Skeletal muscle tissue (tissue), 3 donors: ENCODE measurements at regions not wholly inside any gene's neighbourhood (a gene's known extent, or its start where the extent isn't known, plus 50 kb on each side); places are given as distances from the start of the nearest gene placed in this dataset.

Experiments
- H3K27ac ChIP-seq: one replicate; pipeline ENCODE4 v1.7.0; 2013; ENCODE audit warnings: mild to moderate bottlenecking, low read depth, low read length, inconsistent platforms
- H3K27me3 ChIP-seq, 3 donors: one replicate each; pipeline ENCODE4 v1.7.0; 2013; ENCODE audit warnings: low read length in 3 of 3; ENCODE audit not compliant: control insufficient read depth in 3 of 3, insufficient read depth in 3 of 3
- H3K36me3 ChIP-seq, 3 donors: one replicate each; pipeline ENCODE4 v1.7.0; 2013; ENCODE audit warnings: low read length in 3 of 3; ENCODE audit not compliant: control insufficient read depth in 3 of 3, insufficient read depth in 3 of 3
- H3K4me1 ChIP-seq, 3 donors: one replicate each; pipeline ENCODE4 v1.7.0; 2013; ENCODE audit warnings: low read length in 3 of 3, mild to moderate bottlenecking in 3 of 3; ENCODE audit not compliant: control insufficient read depth in 3 of 3, insufficient read depth in 3 of 3
- H3K4me3 ChIP-seq, 3 donors: one replicate each; pipeline ENCODE4 v1.7.0; 2013; ENCODE audit warnings: low read length in 3 of 3
- H3K9ac ChIP-seq, 3 donors: one replicate each; pipeline ENCODE4 v1.7.0; 2013; ENCODE audit warnings: low read length in 3 of 3, mild to moderate bottlenecking in 3 of 3, moderate library complexity in 2 of 3, low read depth in 1 of 3
- H3K9me3 ChIP-seq, 3 donors: one replicate each; pipeline ENCODE4 v1.7.0; 2013; ENCODE audit warnings: low read length in 3 of 3; ENCODE audit not compliant: control insufficient read depth in 3 of 3
- donor health status: Osteomylitis.

GRCh38 chr5:89572696-89573095 is 689.7 kb upstream of the MEF2C start:
- Histone ChIP-seq H3K36me3 (no peaks in the 10 kb centered on the region), H3K4me3 (no peak overlapping the region), H3K27ac (no peak overlapping the region), H3K9me3 (no peaks in the 10 kb centered on the region), H3K9ac (no peak overlapping the region), H3K27me3 (no peaks in the 10 kb centered on the region), H3K4me1 (no peaks in the 10 kb centered on the region)

DNA sequence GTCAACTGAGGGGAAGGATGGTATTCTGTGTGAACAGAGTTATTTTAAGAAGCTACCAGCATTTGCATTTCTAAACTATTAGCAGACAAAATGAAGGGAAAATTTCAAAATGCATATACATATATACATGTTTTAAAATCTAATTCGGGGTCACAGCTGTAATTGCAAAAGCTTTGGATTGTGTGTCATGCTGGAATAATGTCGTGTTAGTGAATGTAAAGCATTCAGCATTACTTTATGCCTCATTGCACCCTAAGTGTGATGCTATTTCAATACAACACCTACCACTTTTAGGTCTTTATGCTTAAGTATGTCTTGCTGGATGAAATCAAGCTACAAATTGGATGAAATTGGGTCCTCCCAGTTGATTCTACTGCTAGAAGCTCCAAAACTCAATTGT is 687.6 kb upstream of the MEF2C start:
- Histone ChIP-seq H3K27me3 (no peaks in the 10 kb centered on the region), H3K9me3 (no peaks in the 10 kb centered on the region), H3K9ac (no peak overlapping the region), H3K27ac (no peak overlapping the region), H3K36me3 (no peaks in the 10 kb centered on the region), H3K4me1 (no peaks in the 10 kb centered on the region), H3K4me3 (no peak overlapping the region)

- Histone ChIP-seq H3K4me3 (no peak overlapping the region), H3K27me3 (no peaks in the 10 kb centered on the region), H3K9ac (no peak overlapping the region), H3K4me1 (no peaks in the 10 kb centered on the region), H3K9me3 (no peaks in the 10 kb centered on the region), H3K36me3 (no peaks in the 10 kb centered on the region), H3K27ac (no peak overlapping the region)
These were observed 683.4 kb upstream of the MEF2C start for GRCh38 chr5:89566340-89566739.

DNA sequence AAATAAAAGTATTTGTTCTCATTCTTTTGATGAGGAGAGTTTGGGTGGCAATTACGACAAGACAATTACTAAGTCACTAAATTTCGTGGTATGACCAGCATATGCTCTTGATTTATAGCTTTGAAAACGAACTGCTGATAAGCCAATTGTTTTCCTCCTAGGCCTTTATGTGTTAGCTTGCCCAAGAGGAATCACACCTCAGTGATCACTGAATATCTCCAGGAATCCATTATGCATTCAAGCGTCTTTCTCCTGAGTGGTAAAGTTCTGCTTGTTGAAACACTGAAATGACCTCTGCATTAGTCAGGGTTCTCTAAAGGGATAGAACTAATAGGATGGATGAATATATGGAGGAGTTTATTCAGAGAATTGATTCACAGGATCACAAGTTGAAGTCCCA is 677.7 kb upstream of the MEF2C start:
- Histone ChIP-seq H3K4me1 (no peaks in the 10 kb centered on the region), H3K36me3 (no peaks in the 10 kb centered on the region), H3K27me3 (no peaks in the 10 kb centered on the region), H3K4me3 (no peak overlapping the region), H3K9me3 (no peaks in the 10 kb centered on the region), H3K9ac (no peak overlapping the region), H3K27ac (no peak overlapping the region)

DNA sequence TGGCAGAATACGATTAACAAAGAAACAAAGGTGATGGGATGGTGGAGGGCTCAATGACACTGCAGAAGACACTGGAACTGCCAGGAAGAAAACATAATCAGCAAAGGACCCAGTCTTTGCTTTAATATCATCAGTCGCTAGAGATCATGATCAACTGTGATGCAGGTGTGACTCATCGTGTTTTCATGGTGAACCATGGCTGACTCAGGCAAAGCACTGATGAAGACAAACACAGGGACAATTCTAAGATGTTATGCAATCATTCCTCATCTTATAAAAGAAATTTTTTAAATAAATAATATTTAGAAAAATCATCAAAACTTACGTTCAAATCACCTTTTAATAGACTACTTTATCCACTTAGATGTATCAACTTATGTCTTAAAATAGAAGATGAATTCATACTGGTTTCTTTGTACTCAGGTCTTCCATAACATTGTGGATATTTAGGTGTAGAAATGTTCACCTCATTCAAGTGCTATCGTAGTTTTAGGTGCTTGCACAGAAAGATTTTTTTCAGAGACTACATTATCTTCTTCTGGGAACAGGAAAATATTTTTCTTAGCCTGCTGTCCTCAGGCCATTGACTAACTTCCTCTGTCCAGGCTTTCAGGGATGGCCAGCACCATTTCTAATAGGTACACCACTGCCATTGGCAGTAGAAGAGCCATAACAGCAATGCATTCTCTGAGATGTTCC is 673.4 kb upstream of the MEF2C start:
- H3K9me3 ChIP-seq, result no peaks in the 10 kb centered on the region
- no peak overlapping the region for H3K4me3 ChIP-seq
- H3K27ac ChIP-seq, result no peak overlapping the region
- H3K9ac ChIP-seq, result no peak overlapping the region
- no peaks in the 10 kb centered on the region for H3K27me3 ChIP-seq
- H3K36me3 ChIP-seq, result no peaks in the 10 kb centered on the region
- H3K4me1 ChIP-seq, result no peaks in the 10 kb centered on the region

DNA sequence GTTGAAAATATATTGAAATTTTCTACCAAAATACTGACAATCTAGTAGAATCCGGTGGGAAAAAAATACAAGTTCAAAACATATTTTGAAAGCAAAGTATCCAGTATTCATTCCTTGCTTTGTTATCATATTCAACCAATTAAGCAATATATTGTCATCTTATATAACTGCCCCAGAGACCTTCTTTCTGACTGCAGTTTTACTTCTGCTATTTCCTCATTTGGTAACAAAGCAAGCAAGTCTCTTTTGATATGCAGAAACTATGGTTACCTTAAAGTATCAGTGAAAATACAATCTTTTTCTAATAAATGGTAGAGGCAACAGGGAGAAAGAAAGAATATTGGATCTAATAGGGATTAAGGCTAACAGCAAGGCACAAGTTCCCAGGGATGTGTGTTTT is 663.7 kb upstream of the MEF2C start:
- Histone ChIP-seq H3K36me3 (no peaks in the 10 kb centered on the region), H3K4me1 (no peaks in the 10 kb centered on the region), H3K27ac (no peak overlapping the region), H3K9ac (no peak overlapping the region), H3K27me3 (no peaks in the 10 kb centered on the region), H3K4me3 (no peak overlapping the region), H3K9me3 (no peaks in the 10 kb centered on the region)

DNA sequence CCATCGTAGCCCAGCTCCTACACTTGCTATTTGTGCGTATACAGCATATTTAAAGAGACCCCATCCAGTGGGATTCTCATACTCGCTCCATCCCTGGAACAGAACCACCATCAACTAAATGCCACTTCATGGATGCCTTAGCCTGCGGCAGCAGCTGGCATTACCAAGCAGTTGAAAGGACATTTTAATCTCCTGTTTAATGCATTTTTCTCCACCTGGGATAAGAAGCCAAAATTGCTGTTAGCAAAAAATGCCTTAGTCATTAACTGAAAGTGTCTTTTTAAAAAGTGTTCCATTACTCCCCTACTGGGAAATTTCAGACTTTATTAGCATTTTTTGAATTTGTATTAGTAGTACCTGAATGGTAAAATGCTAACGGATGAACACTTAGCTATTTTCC is 662.6 kb upstream of the MEF2C start:
- Histone ChIP-seq H3K9me3 (no peaks in the 10 kb centered on the region), H3K4me1 (no peaks in the 10 kb centered on the region), H3K36me3 (no peaks in the 10 kb centered on the region), H3K27ac (no peak overlapping the region), H3K4me3 (no peak overlapping the region), H3K27me3 (no peaks in the 10 kb centered on the region), H3K9ac (no peak overlapping the region)

DNA sequence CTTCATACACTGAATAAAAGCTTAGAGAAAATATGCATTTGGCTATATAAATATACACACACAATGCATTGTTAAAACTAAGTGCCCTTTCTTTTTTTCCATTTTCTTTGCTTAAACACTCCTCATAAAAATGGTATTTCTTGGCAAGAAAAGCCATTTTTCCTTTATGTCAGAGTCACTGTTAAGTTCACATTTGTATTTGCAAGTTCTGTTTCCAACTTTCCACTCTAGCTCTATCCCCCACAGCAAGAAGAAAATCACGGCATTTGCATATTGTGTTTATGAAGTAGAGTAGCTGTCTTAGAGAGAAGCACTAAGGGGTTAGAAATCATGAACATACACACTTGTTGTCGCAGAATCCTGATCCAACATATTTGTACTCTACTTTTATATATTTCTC is 662.1 kb upstream of the MEF2C start:
- no peaks in the 10 kb centered on the region for H3K4me1 ChIP-seq
- H3K27ac ChIP-seq, result no peak overlapping the region
- H3K27me3 ChIP-seq, result no peaks in the 10 kb centered on the region
- no peak overlapping the region for H3K9ac ChIP-seq
- no peak overlapping the region for H3K4me3 ChIP-seq
- H3K9me3 ChIP-seq, result no peaks in the 10 kb centered on the region
- no peaks in the 10 kb centered on the region for H3K36me3 ChIP-seq

- no peaks in the 10 kb centered on the region for H3K4me1 ChIP-seq
- H3K9ac ChIP-seq, result no peak overlapping the region
- H3K27ac ChIP-seq, result no peak overlapping the region
- no peak overlapping the region for H3K4me3 ChIP-seq
- H3K9me3 ChIP-seq, result no peaks in the 10 kb centered on the region
- H3K36me3 ChIP-seq, result no peaks in the 10 kb centered on the region
- no peaks in the 10 kb centered on the region for H3K27me3 ChIP-seq
These were observed 659.8 kb upstream of the MEF2C start for GRCh38 chr5:89542736-89543135.

DNA sequence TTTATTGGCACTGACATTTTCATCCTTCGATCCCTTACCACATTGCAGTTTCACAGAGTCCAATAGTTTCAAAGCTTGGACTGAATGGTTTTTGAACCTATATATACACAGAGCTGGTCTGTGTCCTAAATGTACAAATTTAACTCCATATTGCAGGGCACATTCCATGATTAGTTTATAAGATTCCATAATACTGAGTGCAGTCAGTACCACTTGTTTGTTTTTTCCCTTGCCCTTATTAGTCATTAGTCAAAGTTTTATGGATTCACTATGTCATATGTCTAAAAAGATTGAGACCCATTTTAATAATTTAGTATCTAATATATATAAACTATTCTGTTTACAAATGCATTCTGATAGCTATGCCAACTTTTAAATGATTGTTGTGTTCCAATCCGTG is 654.8 kb upstream of the MEF2C start:
- no peaks in the 10 kb centered on the region for H3K27me3 ChIP-seq
- H3K27ac ChIP-seq, result no peak overlapping the region
- no peaks in the 10 kb centered on the region for H3K9me3 ChIP-seq
- no peak overlapping the region for H3K4me3 ChIP-seq
- no peaks in the 10 kb centered on the region for H3K36me3 ChIP-seq
- no peak overlapping the region for H3K9ac ChIP-seq
- H3K4me1 ChIP-seq, result no peaks in the 10 kb centered on the region

- Histone ChIP-seq H3K4me1 (no peaks in the 10 kb centered on the region), H3K27me3 (no peaks in the 10 kb centered on the region), H3K9me3 (no peaks in the 10 kb centered on the region), H3K36me3 (no peaks in the 10 kb centered on the region), H3K9ac (no peak overlapping the region), H3K4me3 (no peak overlapping the region), H3K27ac (no peak overlapping the region)
These were observed 653.0 kb upstream of the MEF2C start for GRCh38 chr5:89536020-89536419.
